Keratinocyte (primary cell): ENCODE measurements at regions not wholly inside any gene's neighbourhood (a gene's known extent, or its start where the extent isn't known, plus 50 kb on each side); places are given as distances from the start of the nearest gene placed in this dataset.

ENCODE experiments used
- DNase-seq: peaks from one replicate; pipeline ENCODE4 v3.0.0-alpha.2; 2011; ENCODE audit warnings: low read depth, missing footprints, low spot score
- FAIRE-seq: peaks from 2 replicates; lab custom pipeline; 2011; peaks lifted over from hg19 to GRCh38; lab: Jason Lieb, UNC
- H2AFZ ChIP-seq: 2 replicates; pipeline ENCODE4 v1.6.0; 2012; ENCODE audit warnings: low read length, control low read depth, inconsistent platforms; ENCODE audit not compliant: control insufficient read depth
- H3K27ac ChIP-seq: 2 replicates; pipeline ENCODE4 v1.5.1; 2011; ENCODE audit warnings: low read length; ENCODE audit not compliant: control insufficient read depth, insufficient read depth
- H3K27me3 ChIP-seq: 3 replicates; pipeline ENCODE4 v1.6.0; 2011; ENCODE audit warnings: low read length; ENCODE audit not compliant: control insufficient read depth, insufficient read depth; ENCODE audit errors: extremely low read depth
- H3K36me3 ChIP-seq, 2 experiments: 2 replicates in 1 of 2; 3 replicates in 1 of 2; pipeline ENCODE4 v1.5.1; 2011; ENCODE audit warnings: low read length in 2 of 2, mild to moderate bottlenecking in 1 of 2; ENCODE audit not compliant: control insufficient read depth in 2 of 2, insufficient read depth in 2 of 2; ENCODE audit errors: extremely low read depth in 1 of 2
- H3K4me1 ChIP-seq: 3 replicates; pipeline ENCODE4 v1.5.1; 2011; ENCODE audit warnings: low read length; ENCODE audit not compliant: control insufficient read depth, insufficient read depth; ENCODE audit errors: extremely low read depth
- H3K4me2 ChIP-seq: 3 replicates; pipeline ENCODE4 v1.6.0; 2011; ENCODE audit warnings: low read depth, low read length; ENCODE audit not compliant: control insufficient read depth, insufficient read depth; ENCODE audit errors: extremely low read depth
- H3K4me3 ChIP-seq, 3 experiments: fragments of 200-600 bp in 1 of 3; sonication (generic) in 1 of 3; 2 replicates in 2 of 3; 3 replicates in 1 of 3; pipeline ENCODE4 v1.5.1; 2011 to 2016; ENCODE audit warnings: low read length in 3 of 3, mild to moderate bottlenecking in 3 of 3, control low read depth in 2 of 3, inconsistent platforms in 1 of 3, low read depth in 1 of 3, mixed read lengths in 1 of 3, mixed run types in 1 of 3, moderate library complexity in 1 of 3; ENCODE audit not compliant: control insufficient read depth in 2 of 3, insufficient read depth in 2 of 3; ENCODE audit errors: extremely low read depth in 1 of 3
- H3K79me2 ChIP-seq: 2 replicates; pipeline ENCODE4 v1.6.0; 2012; ENCODE audit warnings: low read length; ENCODE audit not compliant: control insufficient read depth, insufficient read depth
- H3K9ac ChIP-seq: 3 replicates; pipeline ENCODE4 v1.6.0; 2011; ENCODE audit warnings: low read length; ENCODE audit not compliant: control insufficient read depth, insufficient read depth; ENCODE audit errors: extremely low read depth
- H3K9me1 ChIP-seq: 3 replicates; pipeline ENCODE4 v1.6.0; 2011; ENCODE audit warnings: low read length; ENCODE audit not compliant: control insufficient read depth, insufficient read depth; ENCODE audit errors: extremely low read depth
- H3K9me3 ChIP-seq: 2 replicates; pipeline ENCODE4 v1.5.1; 2012; ENCODE audit warnings: low read depth, low read length; ENCODE audit not compliant: control insufficient read depth
- H4K20me1 ChIP-seq: 3 replicates; pipeline ENCODE4 v1.6.0; 2011; ENCODE audit warnings: low read length; ENCODE audit not compliant: control insufficient read depth, insufficient read depth; ENCODE audit errors: extremely low read depth
- CTCF ChIP-seq, 3 experiments: IDR thresholded peaks in 1 of 3; conservative IDR thresholded peaks in 1 of 3; optimal IDR thresholded peaks in 1 of 3; 2 replicates in 2 of 3; 3 replicates in 1 of 3; pipeline versions ENCODE3 to v1.5.1; 2011; ENCODE audit warnings: low read length in 3 of 3, mild to moderate bottlenecking in 3 of 3, moderate library complexity in 2 of 3, control low read depth in 1 of 3, inconsistent platforms in 1 of 3; ENCODE audit not compliant: insufficient read depth in 2 of 3; ENCODE audit errors: extremely low read depth in 1 of 3
- EZH2 ChIP-seq: IDR thresholded peaks from one replicate; pipeline ENCODE4 v1.6.1; 2012; ENCODE audit warnings: inconsistent platforms, mild to moderate bottlenecking, low read length, moderate library complexity
- dilution Hi-C: fragments of 300-500 bp; cut with MboI; formaldehyde crosslinking; loops from one replicate; pipeline ENCODE4 v1.7.0; 2020; ENCODE audit warnings: low sequenced_read_pairs; ENCODE audit not compliant: extremely low pct_ligation_motif_present

DNA sequence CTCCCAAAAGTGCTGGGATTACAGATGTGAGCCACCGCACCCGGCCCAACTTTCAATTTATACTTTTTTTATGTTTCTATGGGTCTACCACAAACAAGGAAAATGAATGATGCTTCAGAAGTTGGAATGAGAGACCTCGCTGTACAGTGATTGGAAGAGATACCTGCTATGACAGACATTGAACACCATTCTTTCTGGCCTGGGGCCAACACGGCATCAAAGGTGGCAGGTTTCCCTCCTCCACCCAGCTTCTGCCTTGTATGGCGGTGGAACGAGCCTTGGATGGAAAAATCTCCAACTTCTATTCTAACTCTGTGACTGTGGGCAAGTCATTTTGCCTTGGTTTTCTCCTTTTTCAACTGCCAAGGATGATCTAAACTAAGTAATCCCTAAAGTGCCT lies 117.8 kb upstream of the FAM174B start:
- Histone ChIP-seq H3K4me1 (no peaks in the 10 kb centered on the region), H3K4me3 (no peak overlapping the region), H3K9ac (no peak overlapping the region), H4K20me1 (no peaks in the 10 kb centered on the region), H3K9me3 (no peaks in the 10 kb centered on the region), H3K27me3 (no peaks in the 10 kb centered on the region), H3K9me1 (no peaks in the 10 kb centered on the region), H3K79me2 (no peaks in the 10 kb centered on the region), H3K27ac (no peak overlapping the region), H3K4me2 (no peak overlapping the region), H2AFZ (no peak overlapping the region), H3K36me3 (no peaks in the 10 kb centered on the region)
- TF ChIP-seq CTCF (optimal IDR thresholded peaks at IDR 0.05 in 1 of 3, IDR thresholded peaks at IDR 0.05 in 1 of 3, conservative IDR thresholded peaks at IDR 0.05 in 1 of 3; ENCODE audit: extremely low read depth in 1 of 3, insufficient read depth in 2 of 3, low read length in 3 of 3) (no peak), EZH2 (no peak)
- dilution Hi-C loops: no loop called here
- FAIRE-seq (no peak), DNase-seq (no peak)

DNA sequence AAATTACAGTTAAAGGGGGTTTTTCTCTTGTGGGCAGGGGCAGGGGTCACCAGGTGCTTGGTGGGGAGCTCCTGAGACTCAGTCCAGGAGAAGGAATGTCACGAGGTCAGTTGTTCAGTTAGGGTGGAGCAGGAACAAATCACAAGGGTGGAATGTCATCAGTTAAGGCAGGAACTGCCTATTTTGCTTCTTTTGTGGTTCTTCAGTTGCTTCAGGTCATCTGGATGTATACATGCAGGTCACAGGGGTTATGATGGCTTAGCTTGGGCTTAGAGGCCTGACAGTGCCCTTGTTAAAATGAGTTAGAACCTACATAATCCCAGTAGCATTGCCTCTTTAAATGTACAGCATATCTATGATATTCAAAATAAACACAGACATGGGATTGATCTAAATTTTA lies 120.2 kb upstream of the CHD2 start:
- Histone ChIP-seq H3K9ac (no peak overlapping the region), H3K9me1 (no peaks in the 10 kb centered on the region), H4K20me1 (no peaks in the 10 kb centered on the region), H2AFZ (no peak overlapping the region), H3K9me3 (no peaks in the 10 kb centered on the region), H3K27me3 (no peaks in the 10 kb centered on the region), H3K27ac (no peak overlapping the region), H3K4me1 (no peaks in the 10 kb centered on the region), H3K4me2 (no peak overlapping the region), H3K4me3 (no peak overlapping the region), H3K36me3 (no peaks in the 10 kb centered on the region), H3K79me2 (no peaks in the 10 kb centered on the region)
- dilution Hi-C loops: no loop called here
- no peak for FAIRE-seq
- DNase-seq: no peak
- no peak for TF ChIP-seq CTCF (optimal IDR thresholded peaks at IDR 0.05 in 1 of 3, IDR thresholded peaks at IDR 0.05 in 1 of 3, conservative IDR thresholded peaks at IDR 0.05 in 1 of 3; ENCODE audit: extremely low read depth in 1 of 3, insufficient read depth in 2 of 3, low read length in 3 of 3)
- TF ChIP-seq EZH2: no peak
